ENCODE measurements at regions not wholly inside any gene's neighbourhood (a gene's known extent, or its start where the extent isn't known, plus 50 kb on each side); places are given as distances from the start of the nearest gene placed in this dataset.

GRCh38 chr15:69852916-69853315 lies 244.8 kb downstream of the TLE3 start:
- no peaks in the 10 kb centered on the region for H3K36me3 ChIP-seq
- H3K27ac ChIP-seq (replicated peaks in 1 of 4) = no peak overlapping the region
- intact Hi-C loops (cut with DNase I) = no loop called here
- 94% methylated on average over 4 of the region's 4 CpGs for WGBS
- DNase-seq (ENCODE audit: extremely low spot score) = no peak
- no peaks in the 10 kb centered on the region for H3K4me1 ChIP-seq
- no peak overlapping the region for H3K4me3 ChIP-seq
- peaks cover 0 to 18% (median 0%) of the 10 kb centered on the region in 4 donors for H3K27me3 ChIP-seq
- H3K9me3 ChIP-seq = no peaks in the 10 kb centered on the region
- no peak for TF ChIP-seq EP300 (IDR thresholded peaks at IDR 0.05)
- TF ChIP-seq POLR2A (IDR thresholded peaks at IDR 0.05; ENCODE audit: low read depth) = no peak
- TF ChIP-seq POLR2AphosphoS5 (IDR thresholded peaks at IDR 0.05) = no peak
- TF ChIP-seq, protein P1, sequence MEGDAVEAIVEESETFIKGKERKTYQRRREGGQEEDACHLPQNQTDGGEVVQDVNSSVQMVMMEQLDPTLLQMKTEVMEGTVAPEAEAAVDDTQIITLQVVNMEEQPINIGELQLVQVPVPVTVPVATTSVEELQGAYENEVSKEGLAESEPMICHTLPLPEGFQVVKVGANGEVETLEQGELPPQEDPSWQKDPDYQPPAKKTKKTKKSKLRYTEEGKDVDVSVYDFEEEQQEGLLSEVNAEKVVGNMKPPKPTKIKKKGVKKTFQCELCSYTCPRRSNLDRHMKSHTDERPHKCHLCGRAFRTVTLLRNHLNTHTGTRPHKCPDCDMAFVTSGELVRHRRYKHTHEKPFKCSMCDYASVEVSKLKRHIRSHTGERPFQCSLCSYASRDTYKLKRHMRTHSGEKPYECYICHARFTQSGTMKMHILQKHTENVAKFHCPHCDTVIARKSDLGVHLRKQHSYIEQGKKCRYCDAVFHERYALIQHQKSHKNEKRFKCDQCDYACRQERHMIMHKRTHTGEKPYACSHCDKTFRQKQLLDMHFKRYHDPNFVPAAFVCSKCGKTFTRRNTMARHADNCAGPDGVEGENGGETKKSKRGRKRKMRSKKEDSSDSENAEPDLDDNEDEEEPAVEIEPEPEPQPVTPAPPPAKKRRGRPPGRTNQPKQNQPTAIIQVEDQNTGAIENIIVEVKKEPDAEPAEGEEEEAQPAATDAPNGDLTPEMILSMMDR (IDR thresholded peaks at IDR 0.05) = no peak

- H3K9me3 ChIP-seq = no peaks in the 10 kb centered on the region
- TF ChIP-seq POLR2A (IDR thresholded peaks at IDR 0.05; ENCODE audit: low read depth) (no peak), EP300 (IDR thresholded peaks at IDR 0.05) (no peak), POLR2AphosphoS5 (IDR thresholded peaks at IDR 0.05) (no peak)
- TF ChIP-seq, protein P1 (IDR thresholded peaks at IDR 0.05) = no peak
- intact Hi-C loops (cut with DNase I) = no loop called here
- H3K4me3 ChIP-seq = no peak overlapping the region
- H3K4me1 ChIP-seq = no peaks in the 10 kb centered on the region
- WGBS = 77% methylated on average over 6 of the region's 6 CpGs
- H3K27ac ChIP-seq (replicated peaks in 1 of 4) = no peak overlapping the region
- DNase-seq (ENCODE audit: extremely low spot score) = no peak
- H3K36me3 ChIP-seq = no peaks in the 10 kb centered on the region
- H3K27me3 ChIP-seq = peaks cover 0 to 24% (median 0%) of the 10 kb centered on the region in 4 donors
Measured at GRCh38 chr15:69853544-69853951, 244.2 kb downstream of the TLE3 start.

DNA sequence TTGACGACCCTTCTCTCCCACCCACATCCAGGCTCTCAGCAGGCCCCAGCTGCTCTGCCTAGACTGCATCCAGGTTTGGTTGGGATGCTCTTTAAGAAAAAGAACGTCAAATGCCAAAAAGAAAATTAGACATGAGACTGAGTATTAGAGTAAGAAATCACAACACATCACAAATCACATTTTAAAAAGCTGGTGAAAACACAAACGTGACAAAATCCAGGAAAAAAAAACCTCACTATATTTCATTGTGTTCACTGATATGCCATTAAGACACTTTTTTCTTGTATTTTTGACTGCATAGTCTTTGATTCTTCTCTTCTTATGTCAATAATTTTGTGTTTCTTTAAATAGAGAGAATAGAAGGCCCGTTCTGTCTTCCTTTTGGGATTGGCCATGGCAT lies 243.7 kb downstream of the TLE3 start:
- Histone ChIP-seq H3K4me3 (no peak overlapping the region), H3K4me1 (no peaks in the 10 kb centered on the region), H3K9me3 (no peaks in the 10 kb centered on the region), H3K27ac (replicated peaks in 1 of 4) (no peak overlapping the region), H3K27me3 (peaks cover 0 to 24% (median 0%) of the 10 kb centered on the region in 4 donors), H3K36me3 (no peaks in the 10 kb centered on the region)
- DNase-seq (ENCODE audit: extremely low spot score) = no peak
- intact Hi-C loops (cut with DNase I) = no loop called here
- 65% methylated on average over 4 of the region's 4 CpGs for WGBS
- TF ChIP-seq POLR2AphosphoS5 (IDR thresholded peaks at IDR 0.05) (no peak), POLR2A (IDR thresholded peaks at IDR 0.05; ENCODE audit: low read depth) (no peak), EP300 (IDR thresholded peaks at IDR 0.05) (no peak)
- TF ChIP-seq, protein P1 (IDR thresholded peaks at IDR 0.05) = no peak

DNA sequence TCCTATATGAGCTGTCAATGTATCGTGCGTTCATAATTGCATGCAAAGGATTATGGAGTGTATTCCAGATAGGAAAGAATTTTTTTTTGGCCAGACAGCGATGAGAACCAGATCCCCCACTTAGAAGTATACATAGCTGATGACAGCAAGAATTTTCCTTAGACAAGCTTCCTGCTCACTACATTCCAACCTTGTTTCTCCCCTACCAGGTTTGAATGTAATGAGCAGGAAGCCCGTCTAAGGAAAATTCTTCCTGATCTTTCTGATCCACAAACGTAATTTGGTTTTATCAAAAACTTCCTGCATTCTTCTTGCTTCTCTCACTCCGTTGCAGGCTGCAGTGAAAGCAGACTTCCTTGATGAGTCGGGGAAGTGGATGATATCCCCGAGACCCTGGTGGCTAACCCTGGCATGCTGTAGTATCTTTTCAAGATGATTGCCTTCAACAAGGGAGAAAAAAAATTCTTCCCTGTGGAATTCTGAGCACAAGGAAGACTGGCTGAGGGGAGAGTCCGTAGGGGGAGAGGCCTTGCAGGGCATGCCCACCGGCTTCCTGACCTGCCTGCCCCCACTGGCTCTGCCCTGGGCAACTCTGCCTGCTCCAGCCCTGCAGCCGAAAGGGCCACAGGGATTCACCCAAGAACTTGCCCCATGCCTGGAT lies 243.1 kb downstream of the TLE3 start:
- intact Hi-C loops (cut with DNase I) = no loop called here
- H3K4me1 ChIP-seq = no peaks in the 10 kb centered on the region
- no peaks in the 10 kb centered on the region for H3K36me3 ChIP-seq
- no peak for DNase-seq (ENCODE audit: extremely low spot score)
- H3K27ac ChIP-seq (replicated peaks in 1 of 4) = no peak overlapping the region
- no peaks in the 10 kb centered on the region for H3K9me3 ChIP-seq
- WGBS = 61% methylated on average over 11 of the region's 11 CpGs
- TF ChIP-seq EP300 (IDR thresholded peaks at IDR 0.05) (no peak), POLR2AphosphoS5 (IDR thresholded peaks at IDR 0.05) (no peak), POLR2A (IDR thresholded peaks at IDR 0.05; ENCODE audit: low read depth) (no peak)
- TF ChIP-seq, protein P1 (IDR thresholded peaks at IDR 0.05) = no peak
- no peak overlapping the region for H3K4me3 ChIP-seq
- peaks cover 0 to 24% (median 0%) of the 10 kb centered on the region in 4 donors for H3K27me3 ChIP-seq

Data from esophagus muscularis mucosa (tissue), 4 donors.